Aorta (tissue), 5 donors: ENCODE measurements at regions not wholly inside any gene's neighbourhood (a gene's known extent, or its start where the extent isn't known, plus 50 kb on each side); places are given as distances from the start of the nearest gene placed in this dataset.
"Not testable (repeated sequence)": the region's sequence is repeated elsewhere in the genome, so short reads cannot be mapped to it uniquely, and the experiment has no call there.

Source experiments
- ATAC-seq: fragments of 200-7000 bp; cut with Tn5 transposase; one replicate; pipeline ENCODE4 v1.9.1; 2022; ENCODE audit warnings: moderate library complexity; ENCODE audit not compliant: low FRiP score
- DNase-seq, 2 donors: peaks; one replicate each; pipeline ENCODE4 v3.0.0-alpha.2; 2020
- H3K27ac ChIP-seq, 2 donors: one replicate each; pipeline ENCODE4 v1.5.1; 2013; ENCODE audit warnings: low read length in 2 of 2, mild to moderate bottlenecking in 2 of 2, moderate library complexity in 2 of 2, control low read depth in 1 of 2, inconsistent platforms in 1 of 2, low read depth in 1 of 2
- H3K27me3 ChIP-seq, 2 donors: one replicate each; pipeline ENCODE4 v1.6.1; 2013; ENCODE audit warnings: control low read depth in 1 of 2, low read length in 1 of 2, mild to moderate bottlenecking in 1 of 2, moderate library complexity in 1 of 2; ENCODE audit not compliant: insufficient read depth in 2 of 2, control insufficient read depth in 1 of 2
- H3K36me3 ChIP-seq, 2 donors: one replicate each; pipeline ENCODE4 v1.6.1; 2013; ENCODE audit warnings: control low read depth in 1 of 2, low read length in 1 of 2, mild to moderate bottlenecking in 1 of 2; ENCODE audit not compliant: insufficient read depth in 2 of 2, control insufficient read depth in 1 of 2
- H3K4me1 ChIP-seq, 2 donors: one replicate each; pipeline ENCODE4 v1.6.1; 2013; ENCODE audit warnings: low read length in 2 of 2, control low read depth in 1 of 2, mild to moderate bottlenecking in 1 of 2, moderate library complexity in 1 of 2; ENCODE audit not compliant: insufficient read depth in 2 of 2, control insufficient read depth in 1 of 2
- H3K4me3 ChIP-seq, 2 donors: one replicate each; pipeline ENCODE4 v1.5.1; 2013; ENCODE audit warnings: low read length in 2 of 2, control low read depth in 1 of 2, mild to moderate bottlenecking in 1 of 2
- H3K9me3 ChIP-seq: one replicate; pipeline ENCODE4 v1.6.1; 2013; ENCODE audit warnings: mild to moderate bottlenecking, low read length; ENCODE audit not compliant: control insufficient read depth
- WGBS, 2 donors: extraction: QIAGEN DNeasy Blood & Tissue Kit; methylation state at CpG; one replicate each; pipeline ENCODE4 v1.1.7; 2013; 5-methylcytosine and 5-hydroxymethylcytosine counted together
- intact Hi-C, 2 donors: fragments of 100-400 bp; cut with DNase I; formaldehyde crosslinking; loops; one replicate each; pipeline versions ENCODE4 v1.14.2 to v1.15.0; 2022
- donor health status: healthy with polysubstance abuse.
- donor health status: Bipolar disorder and iron deficiency.
- donor health status: DM: no; HTN: no; CAD: no.
- donor health status: DM: no; HTN: no; CAD: no.
- donor health status: DM: yes; HTN: yes; CAD: no.

DNA sequence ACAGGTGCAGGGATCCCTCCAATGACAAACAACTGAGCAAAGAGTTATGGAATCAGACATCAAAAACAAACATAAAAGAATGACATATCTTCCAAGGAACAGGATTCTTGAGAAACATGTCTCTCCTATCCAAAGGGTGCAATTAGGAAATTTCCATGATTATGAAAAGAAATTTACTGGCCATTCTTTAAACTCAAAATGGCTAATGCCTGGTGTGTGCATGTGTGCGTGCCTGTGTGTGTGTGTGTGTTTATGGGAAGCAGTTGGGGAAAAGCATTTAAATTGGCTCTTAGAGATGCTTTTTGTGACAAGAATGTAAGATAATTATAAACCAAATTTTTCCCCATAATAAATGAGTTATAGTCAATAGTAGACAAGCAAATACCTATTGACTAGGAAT is 320.5 kb upstream of the THBS1 start:
- Histone ChIP-seq H3K27ac (no peak overlapping the region), H3K9me3 (peaks cover 2% of the 10 kb centered on the region), H3K36me3 (no peaks in the 10 kb centered on the region), H3K27me3 (peaks cover 0 to 1% of the 10 kb centered on the region in 2 donors), H3K4me3 (no peak overlapping the region), H3K4me1 (no peaks in the 10 kb centered on the region)
- intact Hi-C loops = no loop called here
- no peak for ATAC-seq
- no peak for DNase-seq
- WGBS, 2 donors = 90 to 95% methylated on average over 1 of the region's 1 CpG

DNA sequence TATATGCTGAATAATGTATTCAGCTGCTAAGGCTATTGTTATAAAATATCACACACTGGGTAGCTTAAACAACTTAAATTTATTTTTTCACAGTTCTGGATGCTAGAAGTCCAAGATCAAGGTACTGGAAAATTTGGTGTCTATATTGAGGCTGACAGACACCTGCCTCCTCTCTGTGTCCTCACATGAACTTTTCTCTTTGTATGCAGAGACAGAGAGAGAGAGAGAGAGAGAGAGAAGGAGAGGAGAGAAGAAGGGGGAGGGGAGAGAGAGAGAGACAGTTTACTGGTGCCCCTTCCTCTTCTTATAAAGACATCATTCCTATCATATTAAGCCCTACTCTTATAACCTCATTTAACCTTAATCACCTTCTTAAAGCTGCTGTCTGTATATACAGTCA is 320.1 kb upstream of the THBS1 start:
- no peak for DNase-seq
- no peak overlapping the region for H3K4me3 ChIP-seq
- no peaks in the 10 kb centered on the region for H3K9me3 ChIP-seq
- intact Hi-C loops = no loop called here
- H3K4me1 ChIP-seq = no peaks in the 10 kb centered on the region
- H3K36me3 ChIP-seq = no peaks in the 10 kb centered on the region
- H3K27ac ChIP-seq = no peak overlapping the region
- ATAC-seq = no peak
- H3K27me3 ChIP-seq = peaks cover 0 to 1% of the 10 kb centered on the region in 2 donors

- DNase-seq, ATAC-seq: not testable (repeated sequence)
These were observed 319.3 kb upstream of the THBS1 start for GRCh38 chr15:39261397-39262183.

GRCh38 chr15:39262995-39263772 is 317.7 kb upstream of the THBS1 start:
- H3K4me3 ChIP-seq, H3K27me3 ChIP-seq, H3K9me3 ChIP-seq, intact Hi-C loops, DNase-seq, H3K4me1 ChIP-seq, ATAC-seq, H3K27ac ChIP-seq, H3K36me3 ChIP-seq: not testable (repeated sequence)
- WGBS, 2 donors = 91 to 93% methylated on average over 6 of the region's 6 CpGs

More at GRCh38 chr15:39261397-39262183, 319.3 kb upstream of the THBS1 start:
- intact Hi-C loops, H3K4me1 ChIP-seq, H3K9me3 ChIP-seq, H3K4me3 ChIP-seq, H3K27ac ChIP-seq, H3K27me3 ChIP-seq, H3K36me3 ChIP-seq: not testable (repeated sequence)
- 34 to 35% methylated on average over 4 of the region's 4 CpGs for WGBS, 2 donors

DNA sequence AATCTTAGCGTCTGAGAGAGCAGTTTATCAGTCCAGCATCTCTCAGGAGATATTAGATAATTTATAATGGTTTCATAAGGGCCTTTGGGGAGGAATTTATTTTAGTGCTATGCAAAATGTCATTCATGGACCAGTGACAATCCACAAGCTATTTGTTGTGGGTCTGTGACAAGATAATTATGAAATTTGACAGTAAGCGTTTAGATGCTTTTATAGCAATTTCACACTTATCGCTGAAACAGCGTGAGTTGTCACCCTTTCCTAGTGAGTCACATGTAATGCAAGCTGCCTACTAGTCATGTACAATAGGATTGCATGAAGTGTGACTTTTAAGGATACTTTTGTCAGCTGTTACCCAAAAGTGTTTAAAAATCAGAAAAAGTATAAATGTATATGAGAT is 315.6 kb upstream of the THBS1 start:
- intact Hi-C loops = no loop called here
- no peak for ATAC-seq
- H3K27ac ChIP-seq = no peak overlapping the region
- WGBS, 2 donors = 62 to 67% methylated on average over 4 of the region's 4 CpGs
- H3K36me3 ChIP-seq = no peaks in the 10 kb centered on the region
- no peak overlapping the region for H3K4me3 ChIP-seq
- DNase-seq = no peak
- no peaks in the 10 kb centered on the region for H3K4me1 ChIP-seq
- H3K27me3 ChIP-seq = peaks cover 0 to 1% of the 10 kb centered on the region in 2 donors
- H3K9me3 ChIP-seq = no peaks in the 10 kb centered on the region

DNA sequence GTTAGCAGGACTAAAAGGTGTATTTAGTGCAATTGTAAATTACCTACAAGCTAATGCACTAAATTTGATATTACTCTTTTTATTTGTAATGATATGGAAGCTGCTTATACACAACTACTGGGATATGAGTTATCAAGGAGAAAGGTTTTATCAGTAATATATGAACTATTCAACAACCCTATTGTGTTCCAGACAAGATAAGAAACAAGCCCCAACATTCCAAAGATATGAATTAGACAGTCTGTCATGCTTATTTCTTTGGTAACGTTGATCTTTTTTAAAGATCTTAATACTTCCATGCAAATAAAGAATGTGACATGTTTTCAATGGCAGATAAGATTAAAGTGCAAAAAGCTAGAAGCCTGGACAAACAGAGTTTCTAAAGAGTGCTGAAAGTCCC is 314.0 kb upstream of the THBS1 start:
- H3K36me3 ChIP-seq = no peaks in the 10 kb centered on the region
- ATAC-seq (no peak), DNase-seq (no peak)
- H3K4me1 ChIP-seq = no peaks in the 10 kb centered on the region
- WGBS, 2 donors = 0 to 11% methylated on average over 1 of the region's 1 CpG
- no peak overlapping the region for H3K27ac ChIP-seq
- no peaks in the 10 kb centered on the region for H3K9me3 ChIP-seq
- peaks cover 0 to 1% of the 10 kb centered on the region in 2 donors for H3K27me3 ChIP-seq
- intact Hi-C loops = no loop called here
- no peak overlapping the region for H3K4me3 ChIP-seq

DNA sequence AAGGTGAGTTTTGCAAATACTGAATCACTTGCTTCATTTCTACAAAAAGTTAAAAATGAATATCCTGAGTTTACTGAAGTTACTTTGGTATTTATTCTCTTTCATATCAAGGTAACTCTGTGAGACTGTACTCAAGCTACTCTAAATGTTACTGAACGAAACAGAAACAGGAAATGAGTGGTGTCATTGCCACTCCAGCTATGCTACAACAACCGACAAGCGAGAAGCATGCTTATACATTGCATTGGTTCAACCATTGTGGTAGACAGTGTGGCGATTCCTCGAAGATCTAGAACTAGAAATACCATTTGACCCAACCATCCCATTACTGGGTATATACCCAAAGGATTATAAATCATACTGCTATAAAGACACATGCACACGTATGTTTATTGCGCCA is 313.2 kb upstream of the THBS1 start:
- no peaks in the 10 kb centered on the region for H3K9me3 ChIP-seq
- H3K4me3 ChIP-seq = no peak overlapping the region
- no peaks in the 10 kb centered on the region for H3K36me3 ChIP-seq
- intact Hi-C loops = no loop called here
- ATAC-seq (no peak), DNase-seq (no peak)
- H3K4me1 ChIP-seq = no peaks in the 10 kb centered on the region
- no peak overlapping the region for H3K27ac ChIP-seq
- peaks cover 0 to 1% of the 10 kb centered on the region in 2 donors for H3K27me3 ChIP-seq
- whole genome bisulfite sequencing, 2 donors = 87 to 88% methylated on average over 7 of the region's 7 CpGs

GRCh38 chr15:39269352-39269751 is 311.5 kb upstream of the THBS1 start:
- DNase-seq (no peak), ATAC-seq (no peak)
- H3K27ac ChIP-seq = no peak overlapping the region
- H3K36me3 ChIP-seq = no peaks in the 10 kb centered on the region
- no peak overlapping the region for H3K4me3 ChIP-seq
- intact Hi-C loops = no loop called here
- H3K27me3 ChIP-seq = peaks cover 0 to 1% of the 10 kb centered on the region in 2 donors
- H3K4me1 ChIP-seq = no peaks in the 10 kb centered on the region
- WGBS, 2 donors = 69 to 75% methylated on average over 2 of the region's 2 CpGs
- no peaks in the 10 kb centered on the region for H3K9me3 ChIP-seq

- ATAC-seq = no peak
These were observed 311.1 kb upstream of the THBS1 start for GRCh38 chr15:39269821-39270220.

More at GRCh38 chr15:39269821-39270220, 311.1 kb upstream of the THBS1 start:
- intact Hi-C loops = loop anchor here in 1 of 2 donors (10.0 kb wide), 1 partner anchor 295 kb away; no protein-coding TSS in a partner anchor
- 92 to 93% methylated on average over 4 of the region's 4 CpGs for WGBS, 2 donors
- Histone ChIP-seq H3K27me3 (peaks cover 0 to under 1% of the 10 kb centered on the region in 2 donors), H3K4me1 (no peaks in the 10 kb centered on the region), H3K4me3 (no peak overlapping the region), H3K36me3 (no peaks in the 10 kb centered on the region), H3K27ac (no peak overlapping the region), H3K9me3 (no peaks in the 10 kb centered on the region)
- DNase-seq = no peak
